ENCODE measurements at regions not wholly inside any gene's neighbourhood (a gene's known extent, or its start where the extent isn't known, plus 50 kb on each side); places are given as distances from the start of the nearest gene placed in this dataset.

DNA sequence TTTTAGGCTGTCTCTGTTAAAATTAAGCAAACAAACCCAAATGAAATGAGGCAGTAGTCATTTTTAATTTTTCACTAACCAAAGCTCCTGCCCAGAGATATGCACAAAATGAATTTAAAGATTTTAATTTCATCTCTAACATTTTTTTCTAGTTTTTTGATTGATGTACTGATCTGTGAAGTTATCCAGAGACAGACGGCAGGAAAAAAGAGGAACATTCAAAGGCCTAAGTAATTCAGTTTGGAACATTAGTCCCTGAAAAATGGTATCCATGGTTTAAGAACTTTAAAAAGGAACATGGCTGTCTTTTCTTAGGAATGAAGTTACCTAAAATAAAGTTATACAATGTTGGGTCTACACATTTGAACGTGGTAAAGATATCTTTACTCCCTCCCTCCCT lies 498.8 kb upstream of the LMO3 start:
- TF ChIP-seq, protein P1, sequence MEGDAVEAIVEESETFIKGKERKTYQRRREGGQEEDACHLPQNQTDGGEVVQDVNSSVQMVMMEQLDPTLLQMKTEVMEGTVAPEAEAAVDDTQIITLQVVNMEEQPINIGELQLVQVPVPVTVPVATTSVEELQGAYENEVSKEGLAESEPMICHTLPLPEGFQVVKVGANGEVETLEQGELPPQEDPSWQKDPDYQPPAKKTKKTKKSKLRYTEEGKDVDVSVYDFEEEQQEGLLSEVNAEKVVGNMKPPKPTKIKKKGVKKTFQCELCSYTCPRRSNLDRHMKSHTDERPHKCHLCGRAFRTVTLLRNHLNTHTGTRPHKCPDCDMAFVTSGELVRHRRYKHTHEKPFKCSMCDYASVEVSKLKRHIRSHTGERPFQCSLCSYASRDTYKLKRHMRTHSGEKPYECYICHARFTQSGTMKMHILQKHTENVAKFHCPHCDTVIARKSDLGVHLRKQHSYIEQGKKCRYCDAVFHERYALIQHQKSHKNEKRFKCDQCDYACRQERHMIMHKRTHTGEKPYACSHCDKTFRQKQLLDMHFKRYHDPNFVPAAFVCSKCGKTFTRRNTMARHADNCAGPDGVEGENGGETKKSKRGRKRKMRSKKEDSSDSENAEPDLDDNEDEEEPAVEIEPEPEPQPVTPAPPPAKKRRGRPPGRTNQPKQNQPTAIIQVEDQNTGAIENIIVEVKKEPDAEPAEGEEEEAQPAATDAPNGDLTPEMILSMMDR (IDR thresholded peaks at IDR 0.05) = no peak
- no peak for TF ChIP-seq EZH2 (IDR thresholded peaks at IDR 0.05; ENCODE audit: borderline replicate concordance, insufficient read depth, low read depth, low read length, poor library complexity, severe bottlenecking)
- no peaks in the 10 kb centered on the region for H3K36me3 ChIP-seq (replicated peaks in 1 of 2; ENCODE audit: control extremely low read depth in 1 of 2, control insufficient read depth in 1 of 2, extremely low read depth in 1 of 2, insufficient read depth in 2 of 2, low read length in 1 of 2)
- no peaks in the 10 kb centered on the region for H3K4me1 ChIP-seq (ENCODE audit: control insufficient read depth in 2 of 2, insufficient read depth in 2 of 2, low read length in 2 of 2)
- ATAC-seq (ENCODE audit: low read depth) (no peak), DNase-seq (no peak)
- CTCF ChIA-PET = no interaction called here
- H3K4me3 ChIP-seq (ENCODE audit: control extremely low read depth in 1 of 5, extremely low read depth in 1 of 5, insufficient read depth in 1 of 5, low read depth in 2 of 5, low read length in 4 of 5) = no peak overlapping the region
- H3K9ac ChIP-seq (ENCODE audit: low read length) = no peak overlapping the region
- H3K79me2 ChIP-seq (ENCODE audit: control insufficient read depth, insufficient read depth, low read length) = no peaks in the 10 kb centered on the region
- POLR2A ChIA-PET = no interaction called here
- H3K27ac ChIP-seq (ENCODE audit: low read length in 2 of 2) = no peak overlapping the region
- H3K4me3 Mint-ChIP-seq = no peak overlapping the region
- H3K4me1 Mint-ChIP-seq = no peaks in the 10 kb centered on the region
- intact Hi-C loops (cut with micrococcal nuclease) = no loop called here
- WGBS (ENCODE audit: insufficient coverage) = 80% methylated on average over 1 of the region's 2 CpGs
- no peaks in the 10 kb centered on the region for H3K27me3 ChIP-seq (replicated peaks in 1 of 4; ENCODE audit: control extremely low read depth in 1 of 4, control insufficient read depth in 3 of 4, insufficient read depth in 4 of 4, low read length in 3 of 4)
- H3K27ac Mint-ChIP-seq = no peak overlapping the region
- no peak overlapping the region for H2AFZ ChIP-seq (ENCODE audit: insufficient read depth, low read depth, low read length, poor library complexity, severe bottlenecking)
- peaks cover 3% of the 10 kb centered on the region for H3K9me3 Mint-ChIP-seq (ENCODE audit: insufficient read depth)
- no peak overlapping the region for H3K4me2 ChIP-seq (replicated peaks; ENCODE audit: low read depth, low read length, poor library complexity, severe bottlenecking)
- H3K9me3 ChIP-seq (ENCODE audit: control extremely low read depth in 1 of 3, control insufficient read depth in 2 of 3, insufficient read depth in 1 of 3, low read length in 2 of 3) = no peaks in the 10 kb centered on the region
- H3K27me3 Mint-ChIP-seq = no peaks in the 10 kb centered on the region
- H4K20me1 ChIP-seq (ENCODE audit: control insufficient read depth, insufficient read depth, low read length, poor library complexity, severe bottlenecking) = no peaks in the 10 kb centered on the region

GRCh38 chr12:17097674-17098073 lies 491.7 kb upstream of the LMO3 start:
- intact Hi-C loops (cut with micrococcal nuclease) = no loop called here
- WGBS (ENCODE audit: insufficient coverage) = 84% methylated on average over 9 of the region's 11 CpGs
- no peak for TF ChIP-seq EZH2 (IDR thresholded peaks at IDR 0.05; ENCODE audit: borderline replicate concordance, insufficient read depth, low read depth, low read length, poor library complexity, severe bottlenecking)
- TF ChIP-seq, protein P1 (IDR thresholded peaks at IDR 0.05) = no peak
- no peaks in the 10 kb centered on the region for H3K27me3 Mint-ChIP-seq
- H4K20me1 ChIP-seq (ENCODE audit: control insufficient read depth, insufficient read depth, low read length, poor library complexity, severe bottlenecking) = no peaks in the 10 kb centered on the region
- no peak overlapping the region for H3K27ac ChIP-seq (ENCODE audit: low read length in 2 of 2)
- no peaks in the 10 kb centered on the region for H3K27me3 ChIP-seq (replicated peaks in 1 of 4; ENCODE audit: control extremely low read depth in 1 of 4, control insufficient read depth in 3 of 4, insufficient read depth in 4 of 4, low read length in 3 of 4)
- H3K9ac ChIP-seq (ENCODE audit: low read length) = no peak overlapping the region
- H3K4me1 ChIP-seq (ENCODE audit: control insufficient read depth in 2 of 2, insufficient read depth in 2 of 2, low read length in 2 of 2) = no peaks in the 10 kb centered on the region
- ATAC-seq (ENCODE audit: low read depth) = no peak
- no peak overlapping the region for H3K4me3 Mint-ChIP-seq
- H3K36me3 ChIP-seq (replicated peaks in 1 of 2; ENCODE audit: control extremely low read depth in 1 of 2, control insufficient read depth in 1 of 2, extremely low read depth in 1 of 2, insufficient read depth in 2 of 2, low read length in 1 of 2) = no peaks in the 10 kb centered on the region
- H3K4me3 ChIP-seq (ENCODE audit: control extremely low read depth in 1 of 5, extremely low read depth in 1 of 5, insufficient read depth in 1 of 5, low read depth in 2 of 5, low read length in 4 of 5) = no peak overlapping the region
- peaks cover 0 to 5% (median 0%) of the 10 kb centered on the region in 3 donors for H3K9me3 ChIP-seq (ENCODE audit: control extremely low read depth in 1 of 3, control insufficient read depth in 2 of 3, insufficient read depth in 1 of 3, low read length in 2 of 3)
- no peak overlapping the region for H3K27ac Mint-ChIP-seq
- H3K4me2 ChIP-seq (replicated peaks; ENCODE audit: low read depth, low read length, poor library complexity, severe bottlenecking) = no peak overlapping the region
- no peak for DNase-seq
- POLR2A ChIA-PET = no interaction called here
- no peak overlapping the region for H2AFZ ChIP-seq (ENCODE audit: insufficient read depth, low read depth, low read length, poor library complexity, severe bottlenecking)
- peaks cover 4% of the 10 kb centered on the region for H3K9me3 Mint-ChIP-seq (ENCODE audit: insufficient read depth)
- no peaks in the 10 kb centered on the region for H3K79me2 ChIP-seq (ENCODE audit: control insufficient read depth, insufficient read depth, low read length)
- no peaks in the 10 kb centered on the region for H3K4me1 Mint-ChIP-seq
- CTCF ChIA-PET = no interaction called here

Data from B cell (primary cell).